ENCODE measurements at regions not wholly inside any gene's neighbourhood (a gene's known extent, or its start where the extent isn't known, plus 50 kb on each side); places are given as distances from the start of the nearest gene placed in this dataset.
"Not testable (repeated sequence)": the region's sequence is repeated elsewhere in the genome, so short reads cannot be mapped to it uniquely, and the experiment has no call there.

DNA sequence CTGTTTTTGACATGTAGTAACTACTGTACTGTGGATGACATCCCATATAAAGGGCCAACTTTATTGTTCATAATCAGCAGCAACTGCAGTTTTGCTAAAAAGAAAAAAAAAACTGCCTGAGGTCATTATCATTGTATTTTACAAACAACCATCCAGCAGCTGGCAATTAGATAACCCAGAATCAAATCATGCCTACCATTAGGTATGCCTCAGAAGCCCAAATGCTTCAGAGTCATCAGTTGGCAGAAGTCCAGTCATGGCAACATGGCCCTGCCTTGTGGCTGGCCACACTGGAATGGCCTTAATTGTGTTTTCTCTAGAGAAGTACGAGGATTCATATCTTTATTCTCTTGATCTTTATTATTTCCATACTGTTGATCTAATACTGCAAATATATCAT lies 462.4 kb upstream of the NRSN1 start:
- TF ChIP-seq, protein P1, sequence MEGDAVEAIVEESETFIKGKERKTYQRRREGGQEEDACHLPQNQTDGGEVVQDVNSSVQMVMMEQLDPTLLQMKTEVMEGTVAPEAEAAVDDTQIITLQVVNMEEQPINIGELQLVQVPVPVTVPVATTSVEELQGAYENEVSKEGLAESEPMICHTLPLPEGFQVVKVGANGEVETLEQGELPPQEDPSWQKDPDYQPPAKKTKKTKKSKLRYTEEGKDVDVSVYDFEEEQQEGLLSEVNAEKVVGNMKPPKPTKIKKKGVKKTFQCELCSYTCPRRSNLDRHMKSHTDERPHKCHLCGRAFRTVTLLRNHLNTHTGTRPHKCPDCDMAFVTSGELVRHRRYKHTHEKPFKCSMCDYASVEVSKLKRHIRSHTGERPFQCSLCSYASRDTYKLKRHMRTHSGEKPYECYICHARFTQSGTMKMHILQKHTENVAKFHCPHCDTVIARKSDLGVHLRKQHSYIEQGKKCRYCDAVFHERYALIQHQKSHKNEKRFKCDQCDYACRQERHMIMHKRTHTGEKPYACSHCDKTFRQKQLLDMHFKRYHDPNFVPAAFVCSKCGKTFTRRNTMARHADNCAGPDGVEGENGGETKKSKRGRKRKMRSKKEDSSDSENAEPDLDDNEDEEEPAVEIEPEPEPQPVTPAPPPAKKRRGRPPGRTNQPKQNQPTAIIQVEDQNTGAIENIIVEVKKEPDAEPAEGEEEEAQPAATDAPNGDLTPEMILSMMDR (IDR thresholded peaks at IDR 0.05; ENCODE audit: borderline replicate concordance, insufficient read depth, low read depth, low read length) = no peak
- no peak overlapping the region for H3K4me3 ChIP-seq (ENCODE audit: low read depth, low read length)

DNA sequence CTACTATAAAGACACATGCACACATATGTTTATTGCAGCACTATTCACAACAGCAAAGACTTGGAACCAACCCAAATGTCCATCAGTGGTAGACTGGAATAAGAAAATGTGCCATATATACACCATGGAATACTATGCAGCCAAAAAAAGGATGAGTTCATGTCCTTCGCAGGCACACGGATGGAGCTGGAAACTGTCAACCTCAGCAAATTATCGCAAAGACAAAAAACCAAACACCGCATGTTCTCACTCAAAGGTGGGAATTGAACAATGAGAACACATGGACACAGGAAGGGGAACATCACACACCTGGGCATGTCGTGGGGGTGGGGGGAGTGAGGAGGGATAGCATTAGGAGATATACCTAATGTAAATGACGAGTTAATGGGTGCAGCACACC lies 460.1 kb upstream of the NRSN1 start:
- H3K4me3 ChIP-seq (ENCODE audit: low read depth, low read length) = not testable (repeated sequence)

DNA sequence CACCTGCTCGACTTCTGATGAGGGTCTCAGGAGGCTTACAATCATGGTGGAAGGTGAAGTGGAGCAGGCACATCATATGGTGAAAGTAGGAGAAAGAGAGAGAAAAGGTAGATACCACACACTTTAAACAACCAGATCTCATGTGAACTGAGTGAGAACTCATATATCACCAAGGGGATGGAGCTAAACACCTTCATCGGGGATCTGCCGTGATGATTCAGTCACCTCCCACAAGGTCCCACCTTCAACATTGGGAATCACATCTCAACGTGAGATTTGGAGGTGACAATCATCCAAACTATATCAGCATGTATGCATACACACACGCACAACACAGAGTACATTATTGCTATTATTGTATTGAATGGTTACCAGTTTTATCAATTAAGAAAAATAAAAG lies 453.3 kb upstream of the NRSN1 start:
- H3K4me3 ChIP-seq (ENCODE audit: low read depth, low read length) = no peak overlapping the region
- TF ChIP-seq, protein P1 (IDR thresholded peaks at IDR 0.05; ENCODE audit: borderline replicate concordance, insufficient read depth, low read depth, low read length) = no peak

DNA sequence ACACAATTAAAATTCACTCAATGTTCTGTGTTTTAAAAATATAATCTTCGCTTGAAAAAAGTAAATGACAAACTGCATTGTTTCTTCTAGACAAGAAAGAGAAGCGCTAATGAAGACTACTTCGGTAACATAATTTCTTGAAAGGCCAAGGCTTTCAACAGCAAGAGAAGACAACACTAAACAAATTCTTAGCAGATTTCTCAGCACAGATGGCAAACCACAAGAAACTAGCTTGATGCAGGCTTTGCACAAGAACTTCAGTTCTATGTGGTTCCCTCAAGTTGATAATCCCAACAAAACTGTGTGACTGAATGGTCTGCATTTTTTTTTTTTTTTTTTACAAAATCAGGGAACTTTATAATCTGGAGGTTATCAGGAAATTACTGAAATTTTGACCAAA lies 447.4 kb upstream of the NRSN1 start:
- TF ChIP-seq, protein P1 (IDR thresholded peaks at IDR 0.05; ENCODE audit: borderline replicate concordance, insufficient read depth, low read depth, low read length) = no peak
- H3K4me3 ChIP-seq (ENCODE audit: low read depth, low read length) = no peak overlapping the region

DNA sequence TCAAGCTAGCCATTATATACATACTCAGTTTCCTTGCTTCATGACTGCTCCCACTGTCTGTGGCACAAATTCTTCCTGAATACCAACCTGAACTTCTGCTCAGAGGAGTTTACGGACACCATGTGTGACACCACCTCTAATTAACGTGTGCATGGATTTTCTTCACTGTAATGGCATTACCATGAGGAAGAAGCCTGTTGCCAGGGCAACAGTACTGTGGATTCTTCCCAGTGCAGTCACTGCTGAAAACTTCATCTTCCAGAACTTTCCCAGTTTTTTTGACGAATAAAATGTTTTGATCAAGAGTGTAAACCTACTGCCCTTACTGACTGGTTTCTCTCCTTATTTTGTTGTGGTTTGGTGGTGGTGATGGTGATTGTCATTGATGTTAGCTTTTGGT lies 444.3 kb upstream of the NRSN1 start:
- no peak overlapping the region for H3K4me3 ChIP-seq (ENCODE audit: low read depth, low read length)
- TF ChIP-seq, protein P1 (IDR thresholded peaks at IDR 0.05; ENCODE audit: borderline replicate concordance, insufficient read depth, low read depth, low read length) = no peak

DNA sequence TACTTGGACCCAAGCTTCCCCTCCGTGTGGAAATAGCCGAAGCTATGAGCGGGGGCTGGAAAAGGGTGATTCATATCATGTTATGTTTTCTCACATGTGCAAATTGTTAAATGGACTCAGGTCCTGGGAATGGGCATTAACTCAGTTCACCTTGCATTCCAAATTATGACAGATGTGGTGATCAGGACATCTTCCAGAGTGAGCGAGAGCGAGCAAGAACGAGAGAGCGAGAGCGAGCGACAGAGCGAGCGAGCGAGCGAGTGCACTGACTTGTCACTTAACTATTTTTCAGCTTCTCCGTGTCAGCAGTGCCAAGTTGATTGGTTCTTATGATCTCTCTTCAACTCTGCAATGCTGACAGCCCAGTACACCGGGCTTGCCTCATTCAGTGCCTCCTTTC lies 437.4 kb upstream of the NRSN1 start:
- H3K4me3 ChIP-seq (ENCODE audit: low read depth, low read length) = no peak overlapping the region
- TF ChIP-seq, protein P1 (IDR thresholded peaks at IDR 0.05; ENCODE audit: borderline replicate concordance, insufficient read depth, low read depth, low read length) = no peak

DNA sequence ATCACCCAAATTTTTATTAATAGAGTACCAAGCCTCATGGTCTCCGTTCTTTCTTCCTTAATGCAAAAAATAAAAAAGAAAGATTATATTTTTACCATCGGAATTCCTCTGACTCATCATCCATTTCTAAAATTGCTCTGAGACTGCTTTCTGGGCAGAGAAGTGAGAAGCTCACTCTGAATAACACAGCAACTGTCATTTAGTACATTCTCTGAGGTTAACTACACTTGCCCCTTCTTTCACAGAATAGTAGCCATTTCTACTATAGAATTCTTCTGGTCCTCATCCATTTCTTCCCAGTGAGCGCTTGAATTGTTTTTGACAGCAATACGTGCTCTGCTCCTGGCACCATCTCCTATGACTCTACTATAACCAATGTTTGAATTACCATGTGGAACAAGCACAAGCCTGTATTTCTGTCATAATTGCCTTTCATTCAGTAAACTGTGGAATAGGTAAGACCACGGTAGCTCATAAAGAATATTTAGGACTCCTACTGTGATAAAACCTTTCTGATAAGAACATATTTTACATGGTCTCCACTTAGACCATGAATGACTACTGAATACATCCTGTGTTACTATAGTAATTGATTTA lies 435.5 kb upstream of the NRSN1 start:
- TF ChIP-seq, protein P1 (IDR thresholded peaks at IDR 0.05; ENCODE audit: borderline replicate concordance, insufficient read depth, low read depth, low read length) = no peak
- H3K4me3 ChIP-seq (ENCODE audit: low read depth, low read length) = no peak overlapping the region

DNA sequence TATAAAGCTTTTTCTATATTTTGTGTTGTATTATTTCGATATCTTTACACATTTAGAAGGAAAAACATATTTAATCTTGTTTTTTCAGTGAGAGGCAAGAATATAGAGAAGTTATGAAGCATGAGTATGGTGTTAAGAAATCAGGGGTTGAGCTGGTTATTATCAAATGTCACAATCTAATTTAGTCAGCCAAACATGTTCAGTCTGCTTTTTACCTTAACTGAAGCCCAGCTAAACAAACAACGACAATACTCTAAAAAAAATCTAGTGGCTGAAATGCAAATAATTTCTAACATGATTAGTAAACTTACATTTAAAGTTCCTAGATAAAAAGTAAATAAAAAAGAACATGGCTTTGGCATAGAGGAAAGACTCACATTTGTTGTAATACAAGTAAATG lies 433.8 kb upstream of the NRSN1 start:
- TF ChIP-seq, protein P1 (IDR thresholded peaks at IDR 0.05; ENCODE audit: borderline replicate concordance, insufficient read depth, low read depth, low read length) = no peak
- no peak overlapping the region for H3K4me3 ChIP-seq (ENCODE audit: low read depth, low read length)

Data from GM12875 (cell line).